BJ (cell line): ENCODE measurements at regions not wholly inside any gene's neighbourhood (a gene's known extent, or its start where the extent isn't known, plus 50 kb on each side); places are given as distances from the start of the nearest gene placed in this dataset.

Experiments used
- CTCF ChIA-PET: fragments of 350-600 bp; formaldehyde crosslinking; extraction: SDS; loops from one replicate; lab custom pipeline; 2021; ENCODE audit warnings: antibody characterized with exemption, inconsistent platforms; lab: Yijun Ruan, JAX
- POLR2A ChIA-PET: fragments of 300-600 bp; sonication (Branson Sonifier 250); formaldehyde crosslinking; extraction: SDS; loops from one replicate; lab custom pipeline; 2021; ENCODE audit warnings: antibody characterized with exemption; lab: Charles Lee
- DNase-seq: peaks from one replicate; pipeline ENCODE4 v3.0.0-alpha.2; 2011; ENCODE audit warnings: low read depth
- H3K27me3 ChIP-seq: 2 replicates; pipeline ENCODE4 v1.6.0; 2011; ENCODE audit warnings: low read length; ENCODE audit not compliant: control insufficient read depth, insufficient read depth
- H3K36me3 ChIP-seq: 2 replicates; pipeline ENCODE4 v1.5.1; 2011; ENCODE audit warnings: low read length; ENCODE audit not compliant: control insufficient read depth, insufficient read depth
- H3K4me3 ChIP-seq: 2 replicates; pipeline ENCODE4 v1.5.1; 2011; ENCODE audit warnings: low read depth, mild to moderate bottlenecking, control low read depth, low read length
- CTCF ChIP-seq: IDR thresholded peaks from 2 replicates; pipeline ENCODE4 v1.5.1; 2011; ENCODE audit warnings: low read depth, mild to moderate bottlenecking, control low read depth, inconsistent platforms, low read length, moderate library complexity; ENCODE audit not compliant: insufficient read depth

GRCh38 chr2:167411367-167411766 lies 523.1 kb downstream of the XIRP2 start:
- no peak for TF ChIP-seq CTCF
- no peak for DNase-seq
- H3K27me3 ChIP-seq = no peaks in the 10 kb centered on the region
- no peak overlapping the region for H3K4me3 ChIP-seq
- ChIA-PET POLR2A (no interaction called here), CTCF (interaction anchor here (0.6 to 1.0 kb wide), 3 partner anchors 10 to 145 kb away, joined by 3 to 5 read pairs (median 4); no protein-coding TSS in a partner anchor)
- no peaks in the 10 kb centered on the region for H3K36me3 ChIP-seq

- TF ChIP-seq CTCF = no peak
- Histone ChIP-seq H3K36me3 (no peaks in the 10 kb centered on the region), H3K27me3 (no peaks in the 10 kb centered on the region), H3K4me3 (no peak overlapping the region)
- ChIA-PET CTCF (no interaction called here), POLR2A (no interaction called here)
- no peak for DNase-seq
Observed at GRCh38 chr2:167406558-167406957, 518.3 kb downstream of the XIRP2 start.

- no peaks in the 10 kb centered on the region for H3K36me3 ChIP-seq
- POLR2A ChIA-PET = no interaction called here
- no peak for DNase-seq
- H3K27me3 ChIP-seq = no peaks in the 10 kb centered on the region
- H3K4me3 ChIP-seq = no peak overlapping the region
- CTCF ChIA-PET = interaction anchor here (1.2 kb wide), 1 partner anchor 11 kb away, joined by 3 read pairs; no protein-coding TSS in a partner anchor
- no peak for TF ChIP-seq CTCF
Observed at GRCh38 chr2:167404627-167405284, 516.5 kb downstream of the XIRP2 start.

- ChIA-PET CTCF (interaction anchor here (0.6 kb wide), 1 partner anchor 10 kb away, joined by 3 read pairs; no protein-coding TSS in a partner anchor), POLR2A (no interaction called here)
- no peak for TF ChIP-seq CTCF
- no peak for DNase-seq
- Histone ChIP-seq H3K27me3 (no peaks in the 10 kb centered on the region), H3K4me3 (no peak overlapping the region), H3K36me3 (no peaks in the 10 kb centered on the region)
Observed at GRCh38 chr2:167401309-167401708, 513.0 kb downstream of the XIRP2 start.

- DNase-seq = no peak
- no peak for TF ChIP-seq CTCF
- ChIA-PET POLR2A (no interaction called here), CTCF (no interaction called here)
- no peaks in the 10 kb centered on the region for H3K27me3 ChIP-seq
- H3K36me3 ChIP-seq = no peaks in the 10 kb centered on the region
- no peak overlapping the region for H3K4me3 ChIP-seq
Observed at GRCh38 chr2:167400546-167400945, 512.3 kb downstream of the XIRP2 start.
